ENCODE measurements at regions not wholly inside any gene's neighbourhood (a gene's known extent, or its start where the extent isn't known, plus 50 kb on each side); places are given as distances from the start of the nearest gene placed in this dataset.
A peak's percentile ranks its signal among the peaks of the same experiment; 100 is the strongest.

GRCh38 chr4:173871643-173872042 lies 341.6 kb upstream of the HAND2 start (continued):
- TF ChIP-seq POU6F1 (CRISPR knock-in tag; IDR thresholded peaks at IDR 0.05; ENCODE audit: borderline replicate concordance, low read depth), result no peak
- TF ChIP-seq, protein P1, sequence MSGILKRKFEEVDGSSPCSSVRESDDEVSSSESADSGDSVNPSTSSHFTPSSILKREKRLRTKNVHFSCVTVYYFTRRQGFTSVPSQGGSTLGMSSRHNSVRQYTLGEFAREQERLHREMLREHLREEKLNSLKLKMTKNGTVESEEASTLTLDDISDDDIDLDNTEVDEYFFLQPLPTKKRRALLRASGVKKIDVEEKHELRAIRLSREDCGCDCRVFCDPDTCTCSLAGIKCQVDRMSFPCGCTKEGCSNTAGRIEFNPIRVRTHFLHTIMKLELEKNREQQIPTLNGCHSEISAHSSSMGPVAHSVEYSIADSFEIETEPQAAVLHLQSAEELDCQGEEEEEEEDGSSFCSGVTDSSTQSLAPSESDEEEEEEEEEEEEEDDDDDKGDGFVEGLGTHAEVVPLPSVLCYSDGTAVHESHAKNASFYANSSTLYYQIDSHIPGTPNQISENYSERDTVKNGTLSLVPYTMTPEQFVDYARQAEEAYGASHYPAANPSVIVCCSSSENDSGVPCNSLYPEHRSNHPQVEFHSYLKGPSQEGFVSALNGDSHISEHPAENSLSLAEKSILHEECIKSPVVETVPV (CRISPR knock-in tag; IDR thresholded peaks at IDR 0.05), result no peak
- no peak for TF ChIP-seq PPARA (CRISPR knock-in tag; IDR thresholded peaks at IDR 0.05; ENCODE audit: borderline replicate concordance)
- no peak for TF ChIP-seq ZNF565 (CRISPR knock-in tag; conservative IDR thresholded peaks at IDR 0.05; ENCODE audit: low read depth)
- TF ChIP-seq GLIS3 (CRISPR knock-in tag; IDR thresholded peaks at IDR 0.05), result no peak
- no peak for TF ChIP-seq ZNF70 (CRISPR knock-in tag; IDR thresholded peaks at IDR 0.05)
- no peak for TF ChIP-seq ZNF8 (CRISPR knock-in tag; IDR thresholded peaks at IDR 0.05)
- no peak for TF ChIP-seq ZFP30 (CRISPR knock-in tag; IDR thresholded peaks at IDR 0.05)
- no peak for TF ChIP-seq CSDC2 (CRISPR knock-in tag; IDR thresholded peaks at IDR 0.05)
- TF ChIP-seq ZC3H10 (CRISPR knock-in tag; IDR thresholded peaks at IDR 0.05), result no peak
- TF ChIP-seq ZFP3 (CRISPR knock-in tag; IDR thresholded peaks at IDR 0.05), result no peak
- peak; percentile 51 for TF ChIP-seq ISL1 (CRISPR knock-in tag; IDR thresholded peaks at IDR 0.05)
- TF ChIP-seq TCF4 (CRISPR knock-in tag; IDR thresholded peaks at IDR 0.05; ENCODE audit: borderline replicate concordance), result peak; percentile 94
- no peak for TF ChIP-seq OSR1 (CRISPR knock-in tag; IDR thresholded peaks at IDR 0.05)
- TF ChIP-seq ESRRG (CRISPR knock-in tag; IDR thresholded peaks at IDR 0.05), result 0 out of 2 replicates have a peak, but pooled peaks have one; percentile 59
- no peak for TF ChIP-seq SNAI2 (CRISPR knock-in tag; IDR thresholded peaks at IDR 0.05)

DNA sequence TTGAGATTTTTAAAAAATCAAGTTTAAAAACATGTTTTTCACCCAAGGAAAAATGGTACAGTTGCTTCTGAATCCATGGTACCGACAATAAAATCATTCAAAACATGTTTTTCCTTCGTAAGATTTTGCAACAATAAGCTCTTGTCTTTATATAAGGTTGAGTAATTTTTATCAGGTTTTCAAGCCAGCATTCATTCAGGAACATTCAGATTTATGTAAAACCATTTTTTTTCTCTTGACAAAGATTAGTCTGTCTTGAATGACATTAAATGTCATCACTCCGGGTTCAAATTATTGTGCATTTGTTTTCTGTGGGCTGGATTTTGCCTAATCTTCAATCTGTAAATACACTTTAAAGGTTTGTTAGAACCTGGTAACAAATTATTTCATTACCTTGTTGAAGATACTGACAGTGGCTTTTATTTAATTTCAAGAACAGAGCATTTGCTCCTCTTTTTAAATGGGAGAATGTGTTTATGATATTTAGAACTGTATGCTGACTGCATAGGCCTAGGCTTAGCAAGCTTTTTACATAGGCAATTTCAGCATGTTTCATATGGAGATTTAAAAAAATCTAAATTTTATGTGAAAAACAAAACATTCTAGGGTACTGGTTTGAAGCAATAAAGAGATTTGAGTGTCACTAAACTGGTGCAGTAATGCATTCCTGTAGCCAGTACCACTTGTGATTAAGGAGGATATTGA lies 336.4 kb upstream of the HAND2 start:
- TF ChIP-seq, protein P1 (CRISPR knock-in tag; IDR thresholded peaks at IDR 0.05), result no peak
- TF ChIP-seq ZNF70 (CRISPR knock-in tag; IDR thresholded peaks at IDR 0.05) (no peak), PPARA (CRISPR knock-in tag; IDR thresholded peaks at IDR 0.05; ENCODE audit: borderline replicate concordance) (no peak), ESRRG (CRISPR knock-in tag; IDR thresholded peaks at IDR 0.05) (no peak), OSR1 (CRISPR knock-in tag; IDR thresholded peaks at IDR 0.05) (no peak), CSDC2 (CRISPR knock-in tag; IDR thresholded peaks at IDR 0.05) (no peak), TCF4 (CRISPR knock-in tag; IDR thresholded peaks at IDR 0.05; ENCODE audit: borderline replicate concordance) (no peak), ZC3H10 (CRISPR knock-in tag; IDR thresholded peaks at IDR 0.05) (no peak), ARNTL (CRISPR knock-in tag; IDR thresholded peaks at IDR 0.05; ENCODE audit: borderline replicate concordance, low read depth) (no peak), ZFP30 (CRISPR knock-in tag; IDR thresholded peaks at IDR 0.05) (no peak), BACH2 (CRISPR knock-in tag; IDR thresholded peaks at IDR 0.05; ENCODE audit: borderline replicate concordance) (no peak), GLIS3 (CRISPR knock-in tag; IDR thresholded peaks at IDR 0.05) (no peak), RARB (CRISPR knock-in tag; IDR thresholded peaks at IDR 0.05) (no peak), PATZ1 (CRISPR knock-in tag; IDR thresholded peaks at IDR 0.05; ENCODE audit: borderline replicate concordance) (no peak)
- TF ChIP-seq, protein P2, sequence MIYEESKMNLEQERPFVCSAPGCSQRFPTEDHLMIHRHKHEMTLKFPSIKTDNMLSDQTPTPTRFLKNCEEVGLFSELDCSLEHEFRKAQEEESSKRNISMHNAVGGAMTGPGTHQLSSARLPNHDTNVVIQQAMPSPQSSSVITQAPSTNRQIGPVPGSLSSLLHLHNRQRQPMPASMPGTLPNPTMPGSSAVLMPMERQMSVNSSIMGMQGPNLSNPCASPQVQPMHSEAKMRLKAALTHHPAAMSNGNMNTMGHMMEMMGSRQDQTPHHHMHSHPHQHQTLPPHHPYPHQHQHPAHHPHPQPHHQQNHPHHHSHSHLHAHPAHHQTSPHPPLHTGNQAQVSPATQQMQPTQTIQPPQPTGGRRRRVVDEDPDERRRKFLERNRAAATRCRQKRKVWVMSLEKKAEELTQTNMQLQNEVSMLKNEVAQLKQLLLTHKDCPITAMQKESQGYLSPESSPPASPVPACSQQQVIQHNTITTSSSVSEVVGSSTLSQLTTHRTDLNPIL (CRISPR knock-in tag; IDR thresholded peaks at IDR 0.05; ENCODE audit: low read depth), result no peak
- TF ChIP-seq, protein P3, sequence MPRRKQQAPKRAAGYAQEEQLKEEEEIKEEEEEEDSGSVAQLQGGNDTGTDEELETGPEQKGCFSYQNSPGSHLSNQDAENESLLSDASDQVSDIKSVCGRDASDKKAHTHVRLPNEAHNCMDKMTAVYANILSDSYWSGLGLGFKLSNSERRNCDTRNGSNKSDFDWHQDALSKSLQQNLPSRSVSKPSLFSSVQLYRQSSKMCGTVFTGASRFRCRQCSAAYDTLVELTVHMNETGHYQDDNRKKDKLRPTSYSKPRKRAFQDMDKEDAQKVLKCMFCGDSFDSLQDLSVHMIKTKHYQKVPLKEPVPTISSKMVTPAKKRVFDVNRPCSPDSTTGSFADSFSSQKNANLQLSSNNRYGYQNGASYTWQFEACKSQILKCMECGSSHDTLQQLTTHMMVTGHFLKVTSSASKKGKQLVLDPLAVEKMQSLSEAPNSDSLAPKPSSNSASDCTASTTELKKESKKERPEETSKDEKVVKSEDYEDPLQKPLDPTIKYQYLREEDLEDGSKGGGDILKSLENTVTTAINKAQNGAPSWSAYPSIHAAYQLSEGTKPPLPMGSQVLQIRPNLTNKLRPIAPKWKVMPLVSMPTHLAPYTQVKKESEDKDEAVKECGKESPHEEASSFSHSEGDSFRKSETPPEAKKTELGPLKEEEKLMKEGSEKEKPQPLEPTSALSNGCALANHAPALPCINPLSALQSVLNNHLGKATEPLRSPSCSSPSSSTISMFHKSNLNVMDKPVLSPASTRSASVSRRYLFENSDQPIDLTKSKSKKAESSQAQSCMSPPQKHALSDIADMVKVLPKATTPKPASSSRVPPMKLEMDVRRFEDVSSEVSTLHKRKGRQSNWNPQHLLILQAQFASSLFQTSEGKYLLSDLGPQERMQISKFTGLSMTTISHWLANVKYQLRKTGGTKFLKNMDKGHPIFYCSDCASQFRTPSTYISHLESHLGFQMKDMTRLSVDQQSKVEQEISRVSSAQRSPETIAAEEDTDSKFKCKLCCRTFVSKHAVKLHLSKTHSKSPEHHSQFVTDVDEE (CRISPR knock-in tag; IDR thresholded peaks at IDR 0.05), result no peak

More for the DNA sequence above, 336.4 kb upstream of the HAND2 start:
- no peak for ATAC-seq

Measured in SK-N-SH treated with all-trans-retinoic acid at 6 μM for 48 hours (cell line).